ENCODE measurements at regions not wholly inside any gene's neighbourhood (a gene's known extent, or its start where the extent isn't known, plus 50 kb on each side); places are given as distances from the start of the nearest gene placed in this dataset.

DNA sequence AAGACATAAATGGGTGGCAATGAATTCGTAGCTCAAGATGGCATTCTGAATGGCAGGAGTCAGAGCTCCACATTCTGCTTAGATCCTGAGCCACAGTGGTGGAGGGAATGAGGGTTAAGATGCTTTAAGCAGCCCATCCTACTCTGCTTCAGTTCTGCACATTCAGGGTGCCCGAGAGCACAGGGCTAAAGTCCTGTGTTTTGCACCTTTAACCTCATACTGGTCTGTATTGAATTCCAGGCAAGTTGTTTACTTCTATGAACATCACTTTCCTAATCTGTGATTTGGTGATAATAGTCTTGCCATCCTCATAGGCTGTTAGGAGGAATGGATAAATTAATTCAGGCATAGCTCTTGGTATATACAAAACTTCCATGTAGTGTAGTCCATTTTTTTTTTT, 321.6 kb upstream of the CD180 start:
- no peaks in the 10 kb centered on the region for H3K79me2 ChIP-seq (ENCODE audit: control insufficient read depth, insufficient read depth, low read length)
- no peak overlapping the region for H2AFZ ChIP-seq (ENCODE audit: low read depth, low read length)
- H3K4me2 ChIP-seq (ENCODE audit: insufficient read depth, low read length) = no peak overlapping the region
- no peak overlapping the region for H3K27ac ChIP-seq (ENCODE audit: insufficient read depth, low read depth, low read length)
- H4K20me1 ChIP-seq (replicated peaks; ENCODE audit: control insufficient read depth, extremely low read depth, insufficient read depth, low read length) = no peaks in the 10 kb centered on the region
- no TSS peak for BruUV-seq (replicated peaks)
- no peaks in the 10 kb centered on the region for H3K9me3 ChIP-seq (replicated peaks; ENCODE audit: control insufficient read depth, insufficient read depth, low read length)
- intact Hi-C loops (cut with micrococcal nuclease) = no loop called here
- FAIRE-seq = no peak
- ChIA-PET POLR2A (no interaction called here), CTCF (interaction anchor here (1.2 to 2.0 kb wide), 2 partner anchors 33 to 272 kb away, joined by 4 to 5 read pairs; no protein-coding TSS in a partner anchor)
- no peak overlapping the region for H3K4me3 ChIP-seq (replicated peaks in 1 of 3; ENCODE audit: insufficient read depth in 1 of 3, low read depth in 1 of 3, low read length in 3 of 3)
- no peaks in the 10 kb centered on the region for H3K4me1 ChIP-seq (ENCODE audit: control insufficient read depth, extremely low read depth, insufficient read depth, low read length)
- H3K27me3 ChIP-seq (ENCODE audit: control insufficient read depth in 2 of 2, insufficient read depth in 2 of 2, low read length in 2 of 2) = no peaks in the 10 kb centered on the region
- TF ChIP-seq, protein P1, sequence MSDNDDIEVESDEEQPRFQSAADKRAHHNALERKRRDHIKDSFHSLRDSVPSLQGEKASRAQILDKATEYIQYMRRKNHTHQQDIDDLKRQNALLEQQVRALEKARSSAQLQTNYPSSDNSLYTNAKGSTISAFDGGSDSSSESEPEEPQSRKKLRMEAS (IDR thresholded peaks at IDR 0.05; ENCODE audit: insufficient read depth, insufficient read length) = no peak
- TF ChIP-seq GATA2 (IDR thresholded peaks at IDR 0.05; ENCODE audit: insufficient read depth, insufficient read length, low read depth, low read length) (no peak), POLR2AphosphoS5 (IDR thresholded peaks at IDR 0.05; ENCODE audit: insufficient read depth, low read depth, low read length) (no peak), JUN (IDR thresholded peaks at IDR 0.05; ENCODE audit: borderline replicate concordance, insufficient read depth, insufficient read length, low read depth) (no peak), EZH2 (IDR thresholded peaks at IDR 0.05; ENCODE audit: borderline replicate concordance, low read depth, low read length, severe bottlenecking) (no peak)
- dilution Hi-C loops (cut with MboI; ENCODE audit: extremely low pct_ligation_motif_present, low sequenced_read_pairs) = no loop called here
- H3K9me1 ChIP-seq (replicated peaks; ENCODE audit: control insufficient read depth, extremely low read depth, insufficient read depth, low read length) = no peaks in the 10 kb centered on the region
- H3K36me3 ChIP-seq (ENCODE audit: control insufficient read depth in 2 of 2, extremely low read depth in 1 of 2, insufficient read depth in 2 of 2, low read length in 2 of 2) = no peaks in the 10 kb centered on the region
- DNase-seq (ENCODE audit: low read depth, low spot score) = no peak
- no peak overlapping the region for H3K9ac ChIP-seq (replicated peaks; ENCODE audit: extremely low read depth, insufficient read depth, low read length)

DNA sequence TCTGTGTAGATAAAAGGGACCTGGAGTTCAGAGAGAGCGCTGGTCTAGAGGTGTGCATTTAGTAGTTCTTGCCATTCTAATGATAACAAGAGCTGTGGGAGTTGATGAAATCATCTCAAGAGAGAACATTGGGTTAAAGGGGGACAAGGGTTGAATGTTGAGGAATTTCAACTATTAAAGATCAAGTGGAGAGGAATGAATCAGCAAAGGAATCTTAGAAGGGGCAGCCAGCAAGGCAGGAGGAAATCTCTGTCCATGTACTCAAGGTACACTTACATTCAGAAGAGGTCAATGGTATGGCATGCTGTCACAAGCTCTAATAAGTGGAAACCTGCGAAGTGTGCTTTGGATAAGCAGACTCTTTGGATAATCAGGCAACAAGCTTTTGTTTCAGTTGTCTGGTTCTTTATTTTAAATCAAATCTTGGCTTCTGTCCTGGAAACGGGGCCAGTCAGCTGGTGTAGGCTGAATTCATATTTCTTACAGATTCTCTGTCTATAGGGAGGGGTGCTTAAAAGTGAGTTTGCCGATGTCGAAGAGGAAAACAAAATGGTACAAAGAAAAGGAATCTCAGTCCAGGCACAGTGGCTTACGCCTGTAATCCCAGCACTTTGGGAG, 320.5 kb upstream of the CD180 start:
- Histone ChIP-seq H3K4me2 (ENCODE audit: insufficient read depth, low read length) (no peak overlapping the region), H3K27ac (ENCODE audit: insufficient read depth, low read depth, low read length) (no peak overlapping the region), H4K20me1 (replicated peaks; ENCODE audit: control insufficient read depth, extremely low read depth, insufficient read depth, low read length) (no peaks in the 10 kb centered on the region), H3K36me3 (ENCODE audit: control insufficient read depth in 2 of 2, extremely low read depth in 1 of 2, insufficient read depth in 2 of 2, low read length in 2 of 2) (no peaks in the 10 kb centered on the region), H3K27me3 (ENCODE audit: control insufficient read depth in 2 of 2, insufficient read depth in 2 of 2, low read length in 2 of 2) (no peaks in the 10 kb centered on the region), H3K79me2 (ENCODE audit: control insufficient read depth, insufficient read depth, low read length) (no peaks in the 10 kb centered on the region), H3K9ac (replicated peaks; ENCODE audit: extremely low read depth, insufficient read depth, low read length) (no peak overlapping the region), H3K9me1 (replicated peaks; ENCODE audit: control insufficient read depth, extremely low read depth, insufficient read depth, low read length) (no peaks in the 10 kb centered on the region), H3K4me1 (ENCODE audit: control insufficient read depth, extremely low read depth, insufficient read depth, low read length) (no peaks in the 10 kb centered on the region), H3K4me3 (replicated peaks in 1 of 3; ENCODE audit: insufficient read depth in 1 of 3, low read depth in 1 of 3, low read length in 3 of 3) (no peak overlapping the region), H2AFZ (ENCODE audit: low read depth, low read length) (no peak overlapping the region), H3K9me3 (replicated peaks; ENCODE audit: control insufficient read depth, insufficient read depth, low read length) (no peaks in the 10 kb centered on the region)
- BruUV-seq (replicated peaks) = no TSS peak
- TF ChIP-seq, protein P1 (IDR thresholded peaks at IDR 0.05; ENCODE audit: insufficient read depth, insufficient read length) = no peak
- TF ChIP-seq, protein P2, sequence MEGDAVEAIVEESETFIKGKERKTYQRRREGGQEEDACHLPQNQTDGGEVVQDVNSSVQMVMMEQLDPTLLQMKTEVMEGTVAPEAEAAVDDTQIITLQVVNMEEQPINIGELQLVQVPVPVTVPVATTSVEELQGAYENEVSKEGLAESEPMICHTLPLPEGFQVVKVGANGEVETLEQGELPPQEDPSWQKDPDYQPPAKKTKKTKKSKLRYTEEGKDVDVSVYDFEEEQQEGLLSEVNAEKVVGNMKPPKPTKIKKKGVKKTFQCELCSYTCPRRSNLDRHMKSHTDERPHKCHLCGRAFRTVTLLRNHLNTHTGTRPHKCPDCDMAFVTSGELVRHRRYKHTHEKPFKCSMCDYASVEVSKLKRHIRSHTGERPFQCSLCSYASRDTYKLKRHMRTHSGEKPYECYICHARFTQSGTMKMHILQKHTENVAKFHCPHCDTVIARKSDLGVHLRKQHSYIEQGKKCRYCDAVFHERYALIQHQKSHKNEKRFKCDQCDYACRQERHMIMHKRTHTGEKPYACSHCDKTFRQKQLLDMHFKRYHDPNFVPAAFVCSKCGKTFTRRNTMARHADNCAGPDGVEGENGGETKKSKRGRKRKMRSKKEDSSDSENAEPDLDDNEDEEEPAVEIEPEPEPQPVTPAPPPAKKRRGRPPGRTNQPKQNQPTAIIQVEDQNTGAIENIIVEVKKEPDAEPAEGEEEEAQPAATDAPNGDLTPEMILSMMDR (IDR thresholded peaks at IDR 0.05; ENCODE audit: extremely low read depth in 1 of 2, insufficient read depth in 1 of 2, low read depth in 1 of 2, low read length in 2 of 2) = no peak
- TF ChIP-seq MYC (IDR thresholded peaks at IDR 0.05; ENCODE audit: low read depth, low read length) = no peak
- no peak for TF ChIP-seq POLR2AphosphoS5 (IDR thresholded peaks at IDR 0.05; ENCODE audit: insufficient read depth, low read depth, low read length)
- TF ChIP-seq GATA2 (IDR thresholded peaks at IDR 0.05; ENCODE audit: insufficient read depth, insufficient read length, low read depth, low read length) = no peak
- TF ChIP-seq EZH2 (IDR thresholded peaks at IDR 0.05; ENCODE audit: borderline replicate concordance, low read depth, low read length, severe bottlenecking) = no peak
- TF ChIP-seq FOS (IDR thresholded peaks at IDR 0.05; ENCODE audit: borderline replicate concordance, insufficient read depth, low read length) = no peak
- no peak for TF ChIP-seq POLR2A (IDR thresholded peaks at IDR 0.05; ENCODE audit: low read depth, low read length)
- no peak for TF ChIP-seq JUN (IDR thresholded peaks at IDR 0.05; ENCODE audit: borderline replicate concordance, insufficient read depth, insufficient read length, low read depth)
- ChIA-PET CTCF (interaction anchor here (1.2 to 2.0 kb wide), 2 partner anchors 34 to 271 kb away, joined by 4 to 5 read pairs; no protein-coding TSS in a partner anchor), POLR2A (no interaction called here)
- intact Hi-C loops (cut with micrococcal nuclease) (no loop called here), dilution Hi-C loops (cut with MboI; ENCODE audit: extremely low pct_ligation_motif_present, low sequenced_read_pairs) (no loop called here)
- FAIRE-seq (no peak), DNase-seq (ENCODE audit: low read depth, low spot score) (peak; percentile 5)

All from endothelial cell of umbilical vein (primary cell).